Activated CD8-positive, alpha-beta T cell treated with anti-CD3 and anti-CD28 coated beads for 36 hours (primary cell): ENCODE measurements at regions not wholly inside any gene's neighbourhood (a gene's known extent, or its start where the extent isn't known, plus 50 kb on each side); places are given as distances from the start of the nearest gene placed in this dataset.

Experiments used
- ATAC-seq: fragments of 200-7000 bp; cut with Tn5 transposase; one replicate; pipeline ENCODE4 v1.10.0; 2021; ENCODE audit warnings: mild to moderate bottlenecking, moderate library complexity
- CTCF ChIA-PET: fragments of 350-600 bp; sonication (Branson Sonifier 250); formaldehyde crosslinking; loops from one replicate; lab custom pipeline; 2021; ENCODE audit warnings: antibody characterized with exemption; lab: Charles Lee
- POLR2A ChIA-PET: fragments of 350-600 bp; sonication (Branson Sonifier 250); formaldehyde crosslinking; loops from one replicate; lab custom pipeline; 2021; ENCODE audit warnings: antibody characterized with exemption; lab: Charles Lee
- DNase-seq: peaks from one replicate; pipeline ENCODE4 v3.0.0-alpha.2; 2020
- H3K27ac Mint-ChIP-seq: one replicate; pipeline ENCODE4 v1.8.0; 2021; ENCODE audit warnings: mild to moderate bottlenecking, mixed read lengths
- H3K27me3 Mint-ChIP-seq: one replicate; pipeline ENCODE4 v1.8.0; 2021; ENCODE audit warnings: mixed read lengths
- H3K36me3 Mint-ChIP-seq: one replicate; pipeline ENCODE4 v1.8.0; 2021; ENCODE audit warnings: low read depth, mixed read lengths
- H3K4me1 Mint-ChIP-seq: one replicate; pipeline ENCODE4 v1.8.0; 2021; ENCODE audit warnings: low read depth, mixed read lengths
- H3K4me3 Mint-ChIP-seq: one replicate; pipeline ENCODE4 v1.8.0; 2021; ENCODE audit warnings: mild to moderate bottlenecking, moderate library complexity, mixed read lengths
- H3K9me3 Mint-ChIP-seq: one replicate; pipeline ENCODE4 v1.8.0; 2021; ENCODE audit warnings: mixed read lengths
- CTCF ChIP-seq: fragments of 200-600 bp; IDR thresholded peaks from one replicate; pipeline ENCODE4 v1.8.0; 2022; ENCODE audit warnings: antibody characterized with exemption, mild to moderate bottlenecking
- intact Hi-C: fragments of 100-400 bp; cut with micrococcal nuclease; formaldehyde crosslinking; loops from one replicate; pipeline ENCODE4 v1.10.0; 2022

GRCh38 chr5:159725475-159725874 lies 190.8 kb upstream of the ADRA1B start:
- TF ChIP-seq CTCF, result no peak
- Mint-ChIP-seq H3K36me3 (no peaks in the 10 kb centered on the region), H3K4me1 (no peaks in the 10 kb centered on the region), H3K9me3 (no peaks in the 10 kb centered on the region), H3K27ac (no peak overlapping the region), H3K27me3 (peaks cover 8% of the 10 kb centered on the region), H3K4me3 (no peak overlapping the region)
- ChIA-PET CTCF (no interaction called here), POLR2A (no interaction called here)
- DNase-seq (no peak), ATAC-seq (no peak)
- intact Hi-C loops, result no loop called here

GRCh38 chr5:159727167-159727566 lies 189.1 kb upstream of the ADRA1B start:
- no peaks in the 10 kb centered on the region for H3K36me3 Mint-ChIP-seq
- no peak overlapping the region for H3K27ac Mint-ChIP-seq
- peaks cover 8% of the 10 kb centered on the region for H3K27me3 Mint-ChIP-seq
- no peaks in the 10 kb centered on the region for H3K9me3 Mint-ChIP-seq
- intact Hi-C loops, result no loop called here
- H3K4me3 Mint-ChIP-seq, result no peak overlapping the region
- CTCF ChIA-PET, result no interaction called here
- no peaks in the 10 kb centered on the region for H3K4me1 Mint-ChIP-seq
- DNase-seq (no peak), ATAC-seq (no peak)
- POLR2A ChIA-PET, result no interaction called here
- TF ChIP-seq CTCF, result no peak

GRCh38 chr5:159730285-159730684 lies 186.0 kb upstream of the ADRA1B start:
- POLR2A ChIA-PET, result no interaction called here
- DNase-seq, result no peak
- Mint-ChIP-seq H3K27ac (no peak overlapping the region), H3K9me3 (no peaks in the 10 kb centered on the region), H3K4me3 (no peak overlapping the region), H3K27me3 (peaks cover 7% of the 10 kb centered on the region), H3K4me1 (no peaks in the 10 kb centered on the region), H3K36me3 (no peaks in the 10 kb centered on the region)
- intact Hi-C loops, result no loop called here
- CTCF ChIA-PET, result no interaction called here
- ATAC-seq, result no peak
- TF ChIP-seq CTCF, result no peak

DNA sequence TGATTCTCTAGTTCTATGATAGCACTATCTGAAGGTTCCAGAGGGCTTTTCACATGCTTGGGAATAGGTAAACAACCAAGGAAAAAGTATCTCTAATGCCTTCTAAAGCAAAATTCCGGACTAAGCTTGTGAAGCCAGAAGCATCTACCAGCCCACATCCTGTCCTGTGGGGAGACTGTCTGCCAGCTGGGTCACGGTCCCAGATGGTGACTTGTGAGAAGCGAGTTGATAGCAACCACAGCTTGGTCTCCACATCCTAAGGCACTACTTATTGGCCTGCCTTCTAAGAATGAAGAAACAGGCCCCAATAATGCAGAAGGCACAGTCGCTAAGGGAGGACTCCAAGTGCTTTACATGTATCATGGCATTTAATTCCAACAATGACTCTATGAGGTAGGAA lies 184.1 kb upstream of the ADRA1B start:
- peak; percentile 20 for ATAC-seq
- ChIA-PET CTCF (no interaction called here), POLR2A (no interaction called here)
- H3K27me3 Mint-ChIP-seq, result peaks cover 11% of the 10 kb centered on the region
- H3K4me3 Mint-ChIP-seq, result no peak overlapping the region
- intact Hi-C loops, result no loop called here
- H3K4me1 Mint-ChIP-seq, result no peaks in the 10 kb centered on the region
- no peaks in the 10 kb centered on the region for H3K9me3 Mint-ChIP-seq
- H3K27ac Mint-ChIP-seq, result no peak overlapping the region
- no peaks in the 10 kb centered on the region for H3K36me3 Mint-ChIP-seq
- peak; percentile 28 for DNase-seq
- no peak for TF ChIP-seq CTCF

DNA sequence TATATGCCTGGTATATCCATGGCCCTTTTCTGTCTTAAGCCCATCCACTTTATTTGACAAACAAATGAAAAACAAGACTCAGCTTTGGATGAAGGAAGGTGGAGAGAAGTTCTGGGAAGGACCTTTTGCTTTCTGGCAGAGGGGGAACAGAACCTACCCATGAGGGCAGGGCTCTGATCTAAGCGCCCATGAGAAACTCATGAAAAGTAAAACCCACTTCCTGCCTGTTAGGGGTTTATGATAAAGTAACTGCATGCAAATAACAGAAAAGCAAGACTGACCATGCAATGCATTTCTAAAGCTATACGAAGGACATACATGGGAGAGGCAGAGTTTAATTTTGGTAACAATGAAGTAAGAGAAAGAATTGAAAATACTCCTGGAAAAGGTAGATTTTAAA lies 181.9 kb upstream of the ADRA1B start:
- peaks cover 14% of the 10 kb centered on the region for H3K27me3 Mint-ChIP-seq
- no peak for DNase-seq
- intact Hi-C loops, result no loop called here
- TF ChIP-seq CTCF, result no peak
- H3K4me1 Mint-ChIP-seq, result no peaks in the 10 kb centered on the region
- ChIA-PET POLR2A (no interaction called here), CTCF (no interaction called here)
- no peak for ATAC-seq
- no peak overlapping the region for H3K4me3 Mint-ChIP-seq
- no peaks in the 10 kb centered on the region for H3K9me3 Mint-ChIP-seq
- H3K36me3 Mint-ChIP-seq, result no peaks in the 10 kb centered on the region
- H3K27ac Mint-ChIP-seq, result no peak overlapping the region
